ENCODE measurements at regions not wholly inside any gene's neighbourhood (a gene's known extent, or its start where the extent isn't known, plus 50 kb on each side); places are given as distances from the start of the nearest gene placed in this dataset.
"Not testable (repeated sequence)": the region's sequence is repeated elsewhere in the genome, so short reads cannot be mapped to it uniquely, and the experiment has no call there.

- DNase-seq (ENCODE audit: low read depth): no peak
Measured at GRCh38 chr10:28186887-28187578, 115.8 kb downstream of the MPP7 start.

GRCh38 chr10:28186461-28186860 lies 116.4 kb downstream of the MPP7 start:
- no peak for DNase-seq (ENCODE audit: low read depth)

DNA sequence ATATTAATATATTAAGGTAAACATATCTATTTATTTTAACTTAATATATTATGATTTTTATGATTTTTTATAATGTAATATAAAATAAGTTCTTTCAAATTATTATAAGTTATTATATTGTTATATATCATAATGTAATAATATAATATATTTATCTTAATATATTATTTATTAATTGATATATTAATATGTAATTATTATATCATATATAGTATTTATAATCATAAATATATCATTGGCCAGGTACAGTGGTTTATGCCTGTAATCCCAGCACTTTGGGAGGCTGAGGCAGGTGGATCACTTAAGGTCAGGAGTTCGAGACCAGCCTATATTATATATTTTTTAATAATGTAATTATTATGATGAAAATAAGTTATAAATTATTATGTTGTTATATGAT lies 118.1 kb downstream of the MPP7 start:
- no peak for DNase-seq (ENCODE audit: low read depth)

- peak; percentile 24 for DNase-seq (ENCODE audit: low read depth)
Measured at GRCh38 chr10:28181478-28182096, 121.3 kb downstream of the MPP7 start.

GRCh38 chr10:28180654-28181053 lies 122.2 kb downstream of the MPP7 start:
- no peak for DNase-seq (ENCODE audit: low read depth)

GRCh38 chr10:28179743-28180099 lies 123.1 kb downstream of the MPP7 start:
- no peak for DNase-seq (ENCODE audit: low read depth)

DNA sequence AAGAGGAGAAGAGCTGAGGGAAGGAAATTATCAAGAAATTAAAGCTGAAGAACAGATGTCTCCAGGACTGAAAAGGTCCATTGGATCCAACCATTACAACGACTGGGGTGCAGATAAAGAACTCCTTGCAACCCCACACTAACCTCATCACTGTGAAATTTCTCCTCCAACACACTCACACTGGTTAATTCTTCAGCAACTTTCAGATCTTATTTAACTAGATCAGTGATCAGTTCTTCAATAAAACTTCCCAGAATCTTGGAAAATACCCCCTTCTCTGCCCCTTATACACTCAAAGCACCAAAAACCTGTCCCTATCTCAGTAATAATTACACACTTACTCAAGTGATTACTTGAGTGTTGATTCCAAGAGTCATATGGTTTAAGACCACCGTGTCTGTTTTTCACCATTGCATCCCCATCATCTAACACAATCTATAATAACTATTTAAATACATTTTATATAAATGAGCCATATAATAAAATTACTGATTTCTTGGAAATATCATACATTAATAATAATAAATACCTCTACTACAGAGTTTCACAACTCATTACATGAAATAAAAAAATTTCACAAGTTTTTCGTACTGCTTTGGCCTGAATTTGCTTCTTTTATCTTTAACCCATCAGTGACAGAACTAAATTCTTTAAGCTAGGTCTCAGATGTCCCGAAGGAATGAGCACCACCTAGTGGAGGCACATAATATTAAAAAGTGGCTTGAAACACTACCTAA lies 123.7 kb downstream of the MPP7 start:
- peak; percentile 28 for DNase-seq (ENCODE audit: low read depth)

- DNase-seq (ENCODE audit: low read depth): no peak
Measured at GRCh38 chr10:28177944-28178637, 124.8 kb downstream of the MPP7 start.

- DNase-seq (ENCODE audit: low read depth): not testable (repeated sequence)
Measured at GRCh38 chr10:28176498-28176897, 126.4 kb downstream of the MPP7 start.

- no peak for DNase-seq (ENCODE audit: low read depth)
Measured at GRCh38 chr10:28172223-28172610, 130.6 kb downstream of the MPP7 start.

DNA sequence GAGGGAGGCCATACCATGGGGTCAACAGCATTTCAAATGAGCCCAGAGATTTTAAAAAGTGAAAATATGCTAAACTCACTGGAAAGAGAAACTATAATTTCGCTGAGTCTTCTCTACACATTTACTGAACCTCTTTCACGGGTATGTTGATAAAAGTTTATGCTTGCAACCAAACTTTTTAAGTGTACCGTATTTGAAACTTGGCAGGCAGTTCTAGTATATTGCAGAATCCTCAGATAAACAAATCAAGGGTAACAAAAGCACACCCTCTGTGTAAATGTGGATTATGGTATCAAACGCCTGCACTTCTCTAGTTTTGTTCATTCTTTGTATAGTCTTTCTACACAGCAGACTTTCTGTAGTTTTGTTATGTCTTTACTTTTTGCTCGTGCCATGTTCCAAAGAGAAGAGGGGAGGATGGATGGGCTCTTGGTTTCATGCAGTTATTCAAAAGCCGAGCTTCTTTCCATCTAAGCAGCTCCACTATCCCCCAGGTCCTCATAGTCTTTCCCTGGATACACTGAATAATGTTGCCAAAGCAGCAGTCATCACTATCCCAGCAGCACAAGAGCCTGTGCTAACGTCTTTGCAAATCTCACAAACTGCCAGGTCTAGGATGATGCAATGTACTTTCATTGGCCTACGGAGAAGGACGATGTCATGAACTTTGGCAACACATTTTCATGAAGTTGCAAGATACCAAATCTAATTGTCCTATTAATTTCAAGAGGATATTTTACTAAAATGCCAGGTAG lies 131.2 kb downstream of the MPP7 start:
- peak; percentile 50 for DNase-seq (ENCODE audit: low read depth)

- DNase-seq (ENCODE audit: low read depth): no peak
Measured at GRCh38 chr10:28169525-28169924, 133.3 kb downstream of the MPP7 start.

- DNase-seq (ENCODE audit: low read depth): no peak
Measured at GRCh38 chr10:28160866-28161405, 141.9 kb downstream of the MPP7 start.

DNA sequence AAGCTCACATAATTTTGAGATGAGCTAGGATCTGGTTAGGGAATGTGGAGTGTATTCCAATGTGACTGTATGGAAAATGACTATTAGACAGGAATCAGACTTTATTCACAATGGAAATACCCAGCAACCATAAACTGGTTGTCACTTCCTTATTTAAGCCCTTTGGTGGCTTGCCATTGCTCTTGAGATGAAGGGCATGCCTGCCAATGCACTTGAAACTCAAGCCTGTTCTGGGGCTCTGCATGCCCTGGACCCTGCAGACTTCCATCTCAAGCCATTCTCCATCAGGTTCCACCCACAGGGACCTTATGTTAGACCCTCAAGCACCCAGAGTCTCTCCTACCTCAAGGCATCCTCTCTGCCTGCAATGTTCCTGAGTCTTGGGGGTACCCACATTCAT lies 145.5 kb downstream of the MPP7 start:
- no peak for DNase-seq (ENCODE audit: low read depth)

GRCh38 chr10:28155726-28156125 lies 147.1 kb downstream of the MPP7 start:
- no peak for DNase-seq (ENCODE audit: low read depth)

GRCh38 chr10:28151636-28152035 lies 151.2 kb downstream of the MPP7 start:
- DNase-seq (ENCODE audit: low read depth): no peak

DNA sequence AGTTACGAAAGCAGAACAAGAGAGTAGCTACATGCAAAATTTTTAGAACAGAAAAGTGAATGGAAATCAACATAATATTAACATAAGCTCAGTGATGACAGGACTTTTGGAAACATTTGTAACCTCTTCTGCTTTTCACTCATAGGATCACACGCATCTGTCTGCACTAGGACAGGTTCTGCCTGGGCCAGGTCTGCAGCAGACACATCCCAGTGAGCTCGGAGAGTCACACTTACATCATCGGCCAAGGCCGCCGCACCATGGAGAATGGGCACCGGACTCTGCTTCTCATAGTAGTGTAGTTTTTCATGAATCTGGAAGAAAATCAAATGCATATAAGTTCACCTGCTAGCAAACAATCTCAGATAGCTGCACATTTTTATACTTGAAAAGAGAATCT lies 150.9 kb upstream of the ODAD2 start:
- no peak for DNase-seq (ENCODE audit: low read depth)

DNA sequence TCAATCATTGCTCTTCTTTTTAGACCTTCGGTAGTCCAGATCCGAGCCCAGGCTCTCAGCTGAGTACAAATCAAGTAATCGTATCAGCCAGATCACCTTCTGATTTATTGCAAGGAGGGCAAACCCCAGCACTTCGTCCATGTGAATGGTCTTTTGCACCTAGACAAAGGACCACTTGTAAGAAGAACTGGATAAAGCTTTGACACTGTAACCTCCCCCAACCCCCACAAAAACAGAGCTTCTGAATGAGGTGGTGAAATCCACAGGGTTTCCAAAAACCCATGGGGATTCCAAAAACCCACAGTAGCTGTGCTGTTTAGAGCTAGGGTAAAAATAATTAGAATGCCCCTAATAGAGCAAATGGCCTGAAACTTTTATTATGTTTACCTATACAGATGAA lies 148.8 kb upstream of the ODAD2 start:
- DNase-seq (ENCODE audit: low read depth): no peak

DNA sequence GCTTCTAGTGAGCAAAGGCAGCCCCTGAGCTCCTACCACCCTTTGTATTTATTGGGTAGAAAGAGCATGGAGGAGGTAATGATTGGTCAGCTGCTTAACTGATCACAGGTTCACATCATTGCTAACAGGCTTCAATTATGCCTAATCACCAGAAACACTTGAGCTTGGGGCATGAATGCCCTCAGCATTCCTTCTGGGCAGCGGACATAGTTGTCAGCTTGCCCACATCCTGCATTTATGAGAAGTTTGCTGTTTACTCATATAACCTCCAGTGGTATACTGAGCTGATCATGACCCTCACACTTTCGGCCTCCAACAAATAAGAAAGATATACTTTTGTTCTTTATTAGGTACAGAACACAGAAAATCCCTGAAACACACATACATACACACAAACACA lies 140.3 kb upstream of the ODAD2 start:
- DNase-seq (ENCODE audit: low read depth): no peak

GRCh38 chr10:28137907-28138880 lies 139.3 kb upstream of the ODAD2 start:
- DNase-seq (ENCODE audit: low read depth): peak; percentile 41

DNA sequence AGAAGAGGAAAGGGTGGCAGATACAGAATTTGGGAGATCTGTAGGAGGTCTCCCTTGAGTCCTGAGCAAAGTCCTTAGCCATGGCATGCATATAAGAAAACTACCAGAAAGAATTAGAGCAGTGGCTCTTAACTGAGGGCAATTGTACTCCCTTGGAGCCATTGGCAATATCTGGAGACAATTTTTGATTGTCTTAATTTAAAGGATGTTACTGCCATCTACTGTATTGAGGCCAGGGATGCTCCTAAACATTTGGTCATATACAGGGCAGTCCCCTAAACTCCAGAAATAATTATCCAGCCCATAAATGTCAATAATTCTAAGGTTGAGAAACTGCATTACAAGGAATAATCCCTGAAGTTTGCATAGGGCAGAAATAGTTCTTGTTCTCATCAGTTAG lies 136.4 kb upstream of the ODAD2 start:
- no peak for DNase-seq (ENCODE audit: low read depth)

Measured in stromal cell of bone marrow (primary cell).